Suppressor macrophage treated with lipopolysaccharide for 4 hours (primary cell): ENCODE measurements at regions not wholly inside any gene's neighbourhood (a gene's known extent, or its start where the extent isn't known, plus 50 kb on each side); places are given as distances from the start of the nearest gene placed in this dataset.
"Not testable (repeated sequence)": the region's sequence is repeated elsewhere in the genome, so short reads cannot be mapped to it uniquely, and the experiment has no call there.

ENCODE experiments used
- DNase-seq: peaks from one replicate; pipeline ENCODE4 v3.0.0-alpha.2; 2020

GRCh38 chr16:65314627-65315008, 192.8 kb upstream of the CDH11 start:
- DNase-seq, result no peak

- DNase-seq, result no peak
These were observed 192.2 kb upstream of the CDH11 start for GRCh38 chr16:65313936-65314626.

GRCh38 chr16:65312795-65313194, 190.9 kb upstream of the CDH11 start:
- no peak for DNase-seq

- no peak for DNase-seq
These were observed 190.2 kb upstream of the CDH11 start for GRCh38 chr16:65312071-65312470.

- DNase-seq, result not testable (repeated sequence)
These were observed 188.6 kb upstream of the CDH11 start for GRCh38 chr16:65310491-65310890.

GRCh38 chr16:65309354-65309753, 187.5 kb upstream of the CDH11 start:
- DNase-seq, result no peak

- no peak for DNase-seq
These were observed 186.6 kb upstream of the CDH11 start for GRCh38 chr16:65308506-65308905.

GRCh38 chr16:65307286-65307685, 185.4 kb upstream of the CDH11 start:
- DNase-seq, result no peak

GRCh38 chr16:65306722-65307121, 184.9 kb upstream of the CDH11 start:
- no peak for DNase-seq

- DNase-seq, result no peak
These were observed 184.4 kb upstream of the CDH11 start for GRCh38 chr16:65306300-65306699.

GRCh38 chr16:65305266-65305959, 183.6 kb upstream of the CDH11 start:
- no peak for DNase-seq

GRCh38 chr16:65301029-65301428, 179.2 kb upstream of the CDH11 start:
- no peak for DNase-seq

- no peak for DNase-seq
These were observed 175.6 kb upstream of the CDH11 start for GRCh38 chr16:65297453-65297852.

GRCh38 chr16:65295527-65295926, 173.7 kb upstream of the CDH11 start:
- no peak for DNase-seq

GRCh38 chr16:65294708-65295107, 172.8 kb upstream of the CDH11 start:
- no peak for DNase-seq

- no peak for DNase-seq
These were observed 172.3 kb upstream of the CDH11 start for GRCh38 chr16:65294165-65294564.

- no peak for DNase-seq
These were observed 167.2 kb upstream of the CDH11 start for GRCh38 chr16:65289022-65289421.

GRCh38 chr16:65287307-65287706, 165.4 kb upstream of the CDH11 start:
- no peak for DNase-seq

- DNase-seq, result no peak
These were observed 163.5 kb upstream of the CDH11 start for GRCh38 chr16:65285128-65286048.

- DNase-seq, result no peak
These were observed 162.8 kb upstream of the CDH11 start for GRCh38 chr16:65284626-65285025.

- no peak for DNase-seq
These were observed 161.4 kb upstream of the CDH11 start for GRCh38 chr16:65283181-65283651.

- no peak for DNase-seq
These were observed 159.7 kb upstream of the CDH11 start for GRCh38 chr16:65281586-65281985.

- no peak for DNase-seq
These were observed 159.1 kb upstream of the CDH11 start for GRCh38 chr16:65280845-65281512.
